IgD-negative memory B cell (primary cell): ENCODE measurements at regions not wholly inside any gene's neighbourhood (a gene's known extent, or its start where the extent isn't known, plus 50 kb on each side); places are given as distances from the start of the nearest gene placed in this dataset.
"Not testable (repeated sequence)": the region's sequence is repeated elsewhere in the genome, so short reads cannot be mapped to it uniquely, and the experiment has no call there.

Experiments
- H3K27ac Mint-ChIP-seq, 3 donors: one replicate each; pipeline ENCODE4 v1.8.0; 2020 to 2022; ENCODE audit warnings: mild to moderate bottlenecking in 3 of 3, mixed read lengths in 3 of 3, moderate library complexity in 1 of 3
- H3K27me3 Mint-ChIP-seq: one replicate; pipeline ENCODE4 v1.8.0; 2021; ENCODE audit warnings: mixed read lengths
- H3K36me3 Mint-ChIP-seq: one replicate; pipeline ENCODE4 v1.8.0; 2020; ENCODE audit warnings: mild to moderate bottlenecking, mixed read lengths
- H3K4me1 Mint-ChIP-seq, 3 donors: one replicate each; pipeline ENCODE4 v1.8.0; 2020 to 2022; ENCODE audit warnings: mixed read lengths in 3 of 3, mild to moderate bottlenecking in 1 of 3
- H3K4me3 Mint-ChIP-seq, 4 donors: one replicate each; pipeline ENCODE4 v1.8.0; 2020 to 2022; ENCODE audit warnings: mild to moderate bottlenecking in 4 of 4, mixed read lengths in 4 of 4, moderate library complexity in 3 of 4
- H3K9me3 Mint-ChIP-seq, 3 donors: one replicate each; pipeline ENCODE4 v1.8.0; 2020 to 2021; ENCODE audit warnings: mixed read lengths in 3 of 3, mild to moderate bottlenecking in 1 of 3

DNA sequence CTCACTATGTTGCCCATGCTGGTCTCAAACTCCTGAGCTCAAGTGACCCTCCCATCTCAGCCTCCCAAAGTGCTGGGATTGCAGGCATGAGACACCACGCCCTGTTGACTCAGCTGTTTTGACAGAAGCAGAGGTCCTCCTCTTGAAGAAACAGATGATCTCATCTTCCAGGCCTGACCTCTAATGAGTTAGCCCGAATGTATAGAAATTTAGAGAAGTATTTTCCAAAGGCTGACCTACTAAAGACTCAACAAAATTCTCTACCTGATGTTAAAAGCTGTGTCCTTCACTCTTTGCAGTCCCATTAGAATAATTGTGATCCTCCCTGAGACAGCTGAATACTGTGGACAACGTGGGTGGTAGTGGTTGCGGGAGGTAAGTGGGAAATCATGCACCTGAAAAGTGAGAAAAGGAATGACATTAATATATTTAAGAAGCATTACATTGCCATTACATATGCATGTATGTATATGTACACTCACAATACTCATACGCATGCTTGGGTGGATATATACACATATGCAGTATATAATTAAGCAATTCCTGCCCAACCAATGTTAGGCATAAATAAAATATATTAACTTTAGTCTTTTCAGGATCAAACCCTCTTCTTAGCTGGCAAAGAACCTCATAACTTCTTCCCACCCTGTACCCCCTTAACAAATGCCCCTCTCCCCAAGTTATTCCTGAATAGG is 204.6 kb upstream of the NR2F2 start:
- H3K27ac Mint-ChIP-seq, result no peak overlapping the region
- peaks cover 0 to 3% (median 0%) of the 10 kb centered on the region in 3 donors for H3K9me3 Mint-ChIP-seq
- no peak overlapping the region for H3K4me3 Mint-ChIP-seq
- no peaks in the 10 kb centered on the region for H3K4me1 Mint-ChIP-seq
- H3K36me3 Mint-ChIP-seq, result no peaks in the 10 kb centered on the region
- H3K27me3 Mint-ChIP-seq, result no peaks in the 10 kb centered on the region

DNA sequence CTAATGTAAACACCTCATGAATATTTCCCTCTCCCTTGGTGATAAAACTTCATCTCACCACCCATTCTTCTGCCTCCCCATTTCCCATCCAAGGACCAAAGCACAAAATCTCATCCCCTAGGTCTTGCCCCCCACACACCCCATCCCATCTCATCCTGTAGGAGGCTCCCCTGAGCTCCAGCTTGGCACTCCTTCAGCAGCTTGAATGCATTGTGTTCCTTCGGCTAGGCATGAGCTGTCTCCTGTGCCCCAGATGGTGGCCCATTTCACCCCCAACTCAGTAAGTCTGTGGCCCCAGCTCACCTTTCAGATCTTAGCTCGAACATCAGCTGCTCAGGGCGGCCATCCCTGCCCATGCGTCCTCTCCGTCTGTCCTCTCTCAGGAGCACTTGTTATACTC is 203.6 kb upstream of the NR2F2 start:
- Mint-ChIP-seq H3K9me3 (peaks cover 0 to 3% (median 0%) of the 10 kb centered on the region in 3 donors), H3K4me3 (peak overlapping the region in 1 of 4 donors; percentile 1), H3K27me3 (no peaks in the 10 kb centered on the region), H3K27ac (no peak overlapping the region), H3K36me3 (no peaks in the 10 kb centered on the region), H3K4me1 (no peaks in the 10 kb centered on the region)

DNA sequence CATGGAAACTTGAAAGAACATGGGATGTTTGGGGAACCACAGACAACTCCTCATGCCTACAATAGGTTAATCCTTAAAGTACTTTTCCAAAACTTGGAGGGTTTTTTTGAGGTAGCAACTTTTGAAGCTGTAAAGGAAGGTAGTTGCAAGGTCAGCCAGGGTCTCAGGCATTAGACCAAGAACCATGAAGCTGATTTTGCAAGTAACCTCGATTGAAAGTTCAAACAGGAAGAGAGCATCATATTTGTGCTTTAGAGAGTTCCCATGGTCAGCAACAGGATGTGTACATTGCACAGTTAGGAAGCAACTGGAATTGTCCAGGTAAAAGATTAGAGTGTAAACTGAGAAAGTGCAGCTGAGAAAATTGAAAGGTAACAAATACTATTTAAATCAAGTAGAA is 199.8 kb upstream of the NR2F2 start:
- Mint-ChIP-seq H3K27ac (no peak overlapping the region), H3K4me3 (no peak overlapping the region), H3K4me1 (no peaks in the 10 kb centered on the region), H3K36me3 (no peaks in the 10 kb centered on the region), H3K9me3 (peaks cover 0 to 3% (median 0%) of the 10 kb centered on the region in 3 donors), H3K27me3 (no peaks in the 10 kb centered on the region)

DNA sequence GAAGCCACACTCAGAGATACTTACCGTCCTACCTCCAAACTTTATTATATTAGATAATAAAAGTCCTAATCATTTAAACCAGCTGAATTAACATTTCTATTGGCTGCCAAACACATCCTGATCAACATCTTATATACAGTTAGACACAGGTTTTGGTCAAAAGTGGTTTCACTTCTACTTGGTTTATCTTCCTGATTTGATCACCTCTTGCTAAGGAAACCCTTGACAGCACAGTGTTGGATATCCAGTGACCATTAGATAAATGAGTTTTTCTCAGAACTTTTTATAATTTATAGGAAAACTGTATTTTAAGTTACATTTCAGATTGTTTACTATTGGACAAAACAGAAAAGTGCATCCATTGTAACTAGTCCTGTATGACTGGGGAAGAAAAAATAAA is 198.4 kb upstream of the NR2F2 start:
- H3K36me3 Mint-ChIP-seq, result peaks cover under 1% of the 10 kb centered on the region

GRCh38 chr15:96135166-96136093 is 195.1 kb upstream of the NR2F2 start:
- Mint-ChIP-seq H3K4me1 (no peaks in the 10 kb centered on the region), H3K27me3 (no peaks in the 10 kb centered on the region), H3K9me3 (peaks cover 2 to 13% (median 5%) of the 10 kb centered on the region in 3 donors), H3K36me3 (peaks cover 1% of the 10 kb centered on the region), H3K4me3 (no peak overlapping the region), H3K27ac (no peak overlapping the region)

More for the DNA sequence above, 198.4 kb upstream of the NR2F2 start:
- peaks cover 0 to 5% (median 0%) of the 10 kb centered on the region in 3 donors for H3K9me3 Mint-ChIP-seq
- no peaks in the 10 kb centered on the region for H3K27me3 Mint-ChIP-seq
- no peak overlapping the region for H3K4me3 Mint-ChIP-seq
- no peak overlapping the region for H3K27ac Mint-ChIP-seq
- H3K4me1 Mint-ChIP-seq, result no peaks in the 10 kb centered on the region

- Mint-ChIP-seq H3K27me3 (no peaks in the 10 kb centered on the region), H3K9me3 (peaks cover 2 to 17% (median 7%) of the 10 kb centered on the region in 3 donors), H3K4me3 (no peak overlapping the region), H3K4me1 (no peaks in the 10 kb centered on the region), H3K27ac (no peak overlapping the region), H3K36me3 (peaks cover 1% of the 10 kb centered on the region)
Observed at GRCh38 chr15:96138985-96139384, 191.5 kb upstream of the NR2F2 start.

DNA sequence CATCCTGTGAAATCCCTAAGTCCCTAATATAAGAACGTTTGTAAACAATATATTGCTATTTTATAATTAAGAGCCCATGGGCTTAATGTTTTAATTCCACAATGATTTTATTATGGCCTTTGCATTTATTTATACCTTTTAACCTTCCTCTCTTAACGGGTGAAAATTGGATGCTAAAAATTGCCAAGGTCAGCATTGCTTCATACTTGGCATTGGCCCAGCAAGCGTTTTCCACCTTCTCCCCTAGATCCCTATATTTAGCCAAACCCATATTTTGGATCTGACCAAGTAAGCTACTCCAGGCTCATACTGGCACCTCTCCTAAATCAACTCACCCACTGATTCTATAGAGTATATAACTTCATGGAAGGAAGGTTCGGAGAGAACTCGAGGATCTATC is 188.0 kb upstream of the NR2F2 start:
- peak overlapping the region in 1 of 4 donors; percentile 6 for H3K4me3 Mint-ChIP-seq
- no peaks in the 10 kb centered on the region for H3K4me1 Mint-ChIP-seq
- H3K36me3 Mint-ChIP-seq, result no peaks in the 10 kb centered on the region
- H3K9me3 Mint-ChIP-seq, result peaks cover 4 to 17% (median 7%) of the 10 kb centered on the region in 3 donors
- no peaks in the 10 kb centered on the region for H3K27me3 Mint-ChIP-seq
- H3K27ac Mint-ChIP-seq, result no peak overlapping the region

DNA sequence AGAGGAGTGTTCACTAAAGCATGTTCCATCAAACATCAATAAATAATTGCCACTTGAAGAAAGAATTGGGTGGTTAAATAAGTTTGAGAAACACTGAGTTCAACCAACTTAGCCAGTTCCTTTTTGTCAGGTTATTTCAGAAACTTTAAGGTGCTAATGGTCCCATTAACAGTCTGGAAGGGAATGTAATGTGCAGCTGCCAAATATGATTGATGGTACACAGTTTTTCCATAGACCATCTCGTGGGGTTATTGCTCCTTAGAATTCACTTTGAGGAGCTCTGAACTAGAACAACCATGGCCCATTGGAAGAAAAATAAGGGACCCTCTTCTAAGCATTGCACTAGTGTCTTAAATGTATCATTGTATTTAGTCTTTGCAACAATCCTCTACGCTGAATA is 185.8 kb upstream of the NR2F2 start:
- Mint-ChIP-seq H3K4me1 (no peaks in the 10 kb centered on the region), H3K9me3 (peaks cover 2 to 11% (median 5%) of the 10 kb centered on the region in 3 donors), H3K36me3 (no peaks in the 10 kb centered on the region), H3K27ac (no peak overlapping the region), H3K27me3 (no peaks in the 10 kb centered on the region), H3K4me3 (no peak overlapping the region)

DNA sequence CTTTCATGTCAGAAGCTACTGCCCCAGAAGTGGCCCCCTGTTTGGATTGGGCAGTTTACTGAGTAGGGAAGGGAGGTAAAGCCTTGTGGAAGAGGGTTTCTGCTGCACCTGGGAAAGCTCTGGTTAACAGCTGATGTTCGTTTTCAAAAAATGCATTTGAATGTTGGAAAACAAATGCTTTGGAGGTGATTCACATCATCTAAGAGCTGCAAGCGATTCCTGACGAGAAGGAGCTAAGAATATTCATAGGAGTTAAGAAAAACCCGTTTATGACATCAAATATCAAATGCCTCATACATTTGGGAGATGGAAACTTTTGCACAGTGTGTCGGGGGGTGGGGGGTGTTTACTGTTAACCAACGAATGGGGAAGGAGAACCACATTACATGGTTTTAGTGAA is 183.8 kb upstream of the NR2F2 start:
- Mint-ChIP-seq H3K36me3 (no peaks in the 10 kb centered on the region), H3K9me3 (peaks cover 2 to 5% (median 4%) of the 10 kb centered on the region in 3 donors), H3K4me3 (no peak overlapping the region), H3K27me3 (no peaks in the 10 kb centered on the region), H3K4me1 (no peaks in the 10 kb centered on the region), H3K27ac (no peak overlapping the region)

GRCh38 chr15:96147267-96147666 is 183.2 kb upstream of the NR2F2 start:
- Mint-ChIP-seq H3K4me1 (no peaks in the 10 kb centered on the region), H3K27ac (no peak overlapping the region), H3K27me3 (no peaks in the 10 kb centered on the region), H3K4me3 (no peak overlapping the region), H3K36me3 (no peaks in the 10 kb centered on the region), H3K9me3 (peaks cover 2 to 5% (median 4%) of the 10 kb centered on the region in 3 donors)

DNA sequence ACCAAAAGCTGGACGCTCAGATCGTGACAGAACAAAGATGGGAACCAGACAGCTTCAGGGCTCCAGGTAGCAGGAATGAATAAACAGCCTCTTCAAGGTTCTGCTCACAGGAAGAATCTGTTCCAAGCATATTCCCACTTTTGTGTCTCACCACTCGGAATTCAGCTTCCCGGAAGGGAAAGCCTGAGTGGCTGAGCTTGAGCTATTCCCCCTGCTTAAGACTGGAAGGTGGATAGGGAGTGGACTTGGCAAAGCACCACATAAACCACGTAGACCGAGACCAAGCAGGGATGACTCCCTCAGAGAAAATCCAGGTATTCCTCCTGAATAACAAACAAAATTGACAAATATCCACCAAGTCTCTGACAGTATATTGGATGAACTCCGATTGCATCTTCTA is 180.2 kb upstream of the NR2F2 start:
- no peaks in the 10 kb centered on the region for H3K36me3 Mint-ChIP-seq
- no peak overlapping the region for H3K4me3 Mint-ChIP-seq
- H3K27me3 Mint-ChIP-seq, result no peaks in the 10 kb centered on the region
- H3K4me1 Mint-ChIP-seq, result no peaks in the 10 kb centered on the region
- H3K9me3 Mint-ChIP-seq, result peaks cover 0 to 3% (median 0%) of the 10 kb centered on the region in 3 donors
- H3K27ac Mint-ChIP-seq, result no peak overlapping the region

DNA sequence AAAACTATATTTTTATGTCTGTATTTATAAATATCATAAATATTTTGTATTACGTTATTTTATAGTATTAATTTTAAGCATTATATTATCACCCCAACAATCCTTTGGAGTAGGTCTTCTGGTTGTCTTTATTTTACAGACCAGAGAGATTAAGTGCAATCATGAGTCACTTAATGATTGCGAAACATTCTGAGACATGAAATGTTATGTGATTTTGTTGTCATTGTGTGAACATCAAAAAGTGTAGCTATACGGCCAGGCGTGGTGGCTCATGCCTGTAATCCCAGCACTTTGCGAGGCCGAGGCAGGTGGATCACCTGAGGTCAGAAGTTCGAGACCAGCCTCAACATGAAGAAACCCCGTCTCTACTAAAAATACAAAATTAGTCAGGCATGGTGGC is 178.8 kb upstream of the NR2F2 start:
- not testable (repeated sequence) for H3K4me1 Mint-ChIP-seq, H3K9me3 Mint-ChIP-seq, H3K36me3 Mint-ChIP-seq, H3K27me3 Mint-ChIP-seq, H3K4me3 Mint-ChIP-seq, H3K27ac Mint-ChIP-seq

DNA sequence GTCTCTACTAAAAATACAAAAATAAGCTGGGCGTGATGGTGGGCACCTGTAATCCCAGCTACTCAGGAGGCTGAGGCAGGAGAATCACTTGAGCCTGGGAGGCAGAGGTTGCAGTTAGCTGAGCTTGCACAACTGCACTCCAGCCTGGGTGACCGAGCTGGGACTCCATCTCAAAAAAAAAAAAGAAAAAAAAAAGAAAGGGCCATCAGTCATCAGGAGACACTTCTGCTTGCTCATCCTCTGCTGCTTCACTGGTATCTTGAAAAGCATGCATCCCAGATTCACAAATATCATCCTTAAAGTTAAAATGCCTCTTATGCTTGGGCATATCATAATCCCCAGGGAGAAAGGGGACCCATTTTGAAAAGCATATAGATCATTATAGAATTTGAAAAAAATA is 176.6 kb upstream of the NR2F2 start:
- Mint-ChIP-seq H3K4me1 (no peaks in the 10 kb centered on the region), H3K9me3 (peaks cover 0 to 3% (median 0%) of the 10 kb centered on the region in 3 donors), H3K4me3 (no peak overlapping the region), H3K27ac (no peak overlapping the region), H3K27me3 (no peaks in the 10 kb centered on the region), H3K36me3 (no peaks in the 10 kb centered on the region)

GRCh38 chr15:96158938-96159337 is 171.6 kb upstream of the NR2F2 start:
- Mint-ChIP-seq H3K36me3 (no peaks in the 10 kb centered on the region), H3K27me3 (no peaks in the 10 kb centered on the region), H3K4me3 (no peak overlapping the region), H3K9me3 (peaks cover 0 to 1% (median 0%) of the 10 kb centered on the region in 3 donors), H3K4me1 (no peaks in the 10 kb centered on the region), H3K27ac (no peak overlapping the region)

- no peaks in the 10 kb centered on the region for H3K36me3 Mint-ChIP-seq
- peaks cover 0 to 1% (median 0%) of the 10 kb centered on the region in 3 donors for H3K9me3 Mint-ChIP-seq
- H3K4me1 Mint-ChIP-seq, result no peaks in the 10 kb centered on the region
- no peak overlapping the region for H3K4me3 Mint-ChIP-seq
- no peaks in the 10 kb centered on the region for H3K27me3 Mint-ChIP-seq
- H3K27ac Mint-ChIP-seq, result no peak overlapping the region
Observed at GRCh38 chr15:96160269-96160668, 170.2 kb upstream of the NR2F2 start.
